K562 (cell line): ENCODE measurements at regions not wholly inside any gene's neighbourhood (a gene's known extent, or its start where the extent isn't known, plus 50 kb on each side); places are given as distances from the start of the nearest gene placed in this dataset.

Source experiments
- GATA2 ChIP-seq: sonication (generic); formaldehyde crosslinking; IDR thresholded peaks from 2 replicates; pipeline ENCODE4 v1.4.0; 2020; ENCODE audit warnings: mild to moderate bottlenecking, missing genetic modification reagents
- PHF8 ChIP-seq: fragments of 200-600 bp; sonication (generic); IDR thresholded peaks from 2 replicates; pipeline ENCODE4 v1.6.1; 2012; ENCODE audit warnings: mixed run types, mild to moderate bottlenecking, inconsistent platforms, low read length, moderate library complexity, borderline replicate concordance
- POLR2AphosphoS5 ChIP-seq: IDR thresholded peaks from 2 replicates; pipeline ENCODE4 v1.6.1; 2011; ENCODE audit warnings: mild to moderate bottlenecking, low read depth, low read length, moderate library complexity; ENCODE audit not compliant: control insufficient read depth, insufficient read depth
- REST ChIP-seq, 2 experiments: fragments of 450-650 bp; formaldehyde crosslinking in 1 of 2; IDR thresholded peaks; 2 replicates each; pipeline versions ENCODE4 v1.4.0 to v1.6.1; 2014 to 2020; ENCODE audit warnings: mild to moderate bottlenecking in 2 of 2, borderline replicate concordance in 1 of 2, low read depth in 1 of 2
- SREBF2 ChIP-seq: sonication (generic); formaldehyde crosslinking; IDR thresholded peaks from 2 replicates; pipeline ENCODE4 v1.4.0; 2020; ENCODE audit warnings: mild to moderate bottlenecking, missing genetic modification reagents
- ZSCAN29 ChIP-seq: fragments of 450-650 bp; IDR thresholded peaks from 2 replicates; pipeline ENCODE4 v1.6.1; 2017

DNA sequence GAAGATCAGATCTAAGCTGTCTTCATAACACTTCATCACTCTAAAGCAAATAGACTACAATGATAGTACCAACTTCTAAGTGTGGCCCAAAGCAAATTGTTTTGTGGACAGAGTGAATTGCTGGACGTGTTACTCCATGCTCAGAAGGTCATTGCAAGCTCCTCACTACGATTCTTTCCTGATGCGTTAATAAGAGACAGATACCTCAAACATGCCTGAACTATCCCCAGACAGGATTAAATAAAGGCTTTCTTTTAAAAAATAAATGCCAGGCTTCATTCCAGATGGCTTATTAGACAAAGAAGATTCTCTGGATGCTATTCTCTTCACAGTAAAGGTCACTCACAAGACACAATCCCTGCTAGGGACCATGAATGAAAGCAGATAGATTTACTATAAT is 621.2 kb downstream of the DCDC2C start:
- no peak for TF ChIP-seq POLR2AphosphoS5
- TF ChIP-seq SREBF2, result no peak
- no peak for TF ChIP-seq ZSCAN29
- no peak for TF ChIP-seq PHF8
- TF ChIP-seq GATA2 (CRISPR knock-in tag), result no peak
- no peak for TF ChIP-seq REST (IDR thresholded peaks at IDR 0.05; ENCODE audit: borderline replicate concordance)
- no peak for TF ChIP-seq REST (CRISPR knock-in tag; IDR thresholded peaks at IDR 0.05; ENCODE audit: low read depth)
